HG02571 (cell line): ENCODE measurements at regions not wholly inside any gene's neighbourhood (a gene's known extent, or its start where the extent isn't known, plus 50 kb on each side); places are given as distances from the start of the nearest gene placed in this dataset.

Experiments
- ATAC-seq: cut with Tn5 transposase; IDR thresholded peaks from one replicate; pipeline ENCODE4 v1.9.1; 2021; ENCODE audit warnings: mild to moderate bottlenecking, moderate library complexity; ENCODE audit not compliant: unreplicated experiment

- ATAC-seq = no peak
These were observed 60.3 kb upstream of the DIPK2B start for GRCh38 chrX:45261005-45261404.

GRCh38 chrX:45258731-45259402, 58.2 kb upstream of the DIPK2B start:
- ATAC-seq = no peak
